AML-193 (cell line): ENCODE measurements at regions not wholly inside any gene's neighbourhood (a gene's known extent, or its start where the extent isn't known, plus 50 kb on each side); places are given as distances from the start of the nearest gene placed in this dataset.

Experiments
- DNase-seq, 2 experiments: peaks; one replicate each; lab custom pipeline; 2025; lab: John Stamatoyannopoulos, UW

DNA sequence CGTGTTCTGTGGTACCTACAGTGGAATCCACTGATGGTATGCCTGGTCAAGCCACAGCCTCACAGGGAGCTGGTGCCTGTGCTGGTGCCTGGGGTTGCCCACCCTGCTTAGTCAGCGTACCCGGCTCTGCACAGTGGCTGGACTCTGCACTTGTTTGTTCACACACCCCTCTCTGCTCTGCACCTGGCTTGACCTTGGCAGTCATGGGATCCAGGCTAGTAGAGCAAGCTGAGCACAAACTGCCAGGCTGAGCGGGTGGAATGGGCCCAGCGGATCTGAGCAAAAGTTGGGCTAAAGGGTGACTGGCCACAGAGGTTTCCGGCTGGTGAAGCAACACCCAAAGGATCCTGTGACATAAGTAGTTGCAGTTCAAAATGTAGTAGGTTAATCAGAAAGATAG is 163.5 kb downstream of the CDH19 start:
- DNase-seq = no peak

DNA sequence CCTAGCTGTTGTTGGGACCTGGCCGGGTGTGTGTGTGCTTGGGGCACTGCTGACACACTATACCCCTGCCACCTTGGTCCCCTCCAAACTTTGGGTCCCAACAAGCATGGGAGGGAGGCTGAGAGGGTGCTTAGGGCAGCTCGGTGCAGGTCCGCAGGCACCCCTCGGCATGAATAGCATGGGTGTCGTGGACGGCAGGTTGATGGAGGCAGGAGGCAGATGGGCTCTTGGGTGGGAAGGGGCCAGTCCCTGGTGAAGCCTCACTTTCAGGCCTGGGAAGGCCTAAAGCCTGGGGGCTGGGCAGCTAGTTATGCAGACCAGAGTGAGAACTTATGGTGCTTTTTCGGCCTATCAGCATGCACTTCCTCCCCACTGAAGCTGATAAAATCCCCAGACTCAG is 164.2 kb downstream of the CDH19 start:
- DNase-seq = no peak

DNA sequence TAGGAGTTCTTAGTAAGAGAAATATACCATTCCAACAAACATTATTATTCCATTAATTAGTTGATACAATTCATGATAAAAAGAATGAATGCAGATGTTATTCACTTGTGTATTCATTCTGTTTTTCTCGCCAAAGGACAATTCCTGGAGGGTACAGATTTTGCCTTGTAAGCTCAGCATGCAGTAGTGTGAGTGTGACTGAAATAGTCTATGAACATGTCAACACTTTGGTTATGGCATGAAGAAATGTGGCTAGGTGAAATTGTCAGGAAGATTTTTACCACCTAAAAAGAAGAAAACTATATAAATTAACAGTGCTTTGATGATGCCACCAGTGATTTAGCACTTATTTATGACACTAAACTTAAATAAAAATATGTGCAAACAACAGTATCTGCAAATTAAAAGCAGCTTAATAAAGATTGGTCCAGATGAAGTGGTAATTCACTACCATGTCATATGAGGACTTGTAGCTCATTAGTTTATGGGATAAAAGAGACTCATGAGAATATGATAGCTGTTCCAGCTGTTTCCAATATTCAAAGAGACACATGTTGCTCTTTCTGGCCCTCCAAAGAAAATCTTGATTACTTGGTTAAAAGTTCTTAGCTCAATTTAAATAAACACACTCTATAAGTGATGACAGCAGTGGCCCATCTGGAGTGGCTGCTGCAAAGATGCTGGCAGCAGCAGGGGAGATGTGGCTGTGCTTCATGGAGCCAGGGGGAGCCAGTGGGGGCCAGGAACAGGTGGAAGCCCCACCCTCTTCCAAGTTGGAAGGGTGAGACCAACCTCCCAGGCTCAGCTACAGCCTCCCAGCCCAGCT is 165.0 kb downstream of the CDH19 start:
- DNase-seq = no peak

DNA sequence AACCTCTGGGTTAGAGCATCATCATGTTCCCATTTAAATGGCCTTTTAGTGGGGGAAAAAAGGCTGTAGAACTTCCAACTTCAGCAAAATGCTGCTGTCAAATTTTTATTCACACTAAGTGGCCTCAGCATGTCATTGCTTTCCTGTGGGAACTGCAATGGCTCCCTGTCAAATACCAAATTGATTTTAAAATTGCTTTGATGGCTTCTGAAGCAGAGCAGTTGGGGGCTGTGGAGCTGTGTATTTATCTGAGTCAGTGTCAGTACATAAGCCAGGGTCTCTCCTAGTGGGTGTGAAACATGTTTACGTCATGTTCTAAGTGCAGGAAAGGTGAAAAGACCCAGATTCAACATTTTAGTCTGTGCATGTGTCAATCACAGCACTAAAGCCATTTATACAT is 171.3 kb downstream of the CDH19 start:
- DNase-seq = no peak

DNA sequence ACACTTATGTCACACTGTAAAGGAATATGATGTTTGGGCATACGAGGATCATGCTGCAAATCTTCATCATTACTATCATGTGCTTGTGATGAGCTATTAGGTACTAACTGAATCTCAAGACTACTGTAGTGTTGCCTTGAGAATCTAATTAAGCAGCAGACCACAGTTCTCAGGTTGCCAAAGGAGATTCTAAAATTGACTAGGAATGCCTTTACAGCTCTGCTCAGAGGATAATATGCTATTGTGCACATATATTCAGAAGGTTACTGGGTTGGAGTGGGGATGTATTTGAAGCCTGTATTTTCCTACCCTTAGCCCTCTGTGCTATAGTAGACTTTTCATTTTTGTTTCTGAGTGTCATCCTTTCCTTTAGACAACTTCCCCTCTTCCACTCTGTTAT is 175.1 kb downstream of the CDH19 start:
- DNase-seq = no peak

DNA sequence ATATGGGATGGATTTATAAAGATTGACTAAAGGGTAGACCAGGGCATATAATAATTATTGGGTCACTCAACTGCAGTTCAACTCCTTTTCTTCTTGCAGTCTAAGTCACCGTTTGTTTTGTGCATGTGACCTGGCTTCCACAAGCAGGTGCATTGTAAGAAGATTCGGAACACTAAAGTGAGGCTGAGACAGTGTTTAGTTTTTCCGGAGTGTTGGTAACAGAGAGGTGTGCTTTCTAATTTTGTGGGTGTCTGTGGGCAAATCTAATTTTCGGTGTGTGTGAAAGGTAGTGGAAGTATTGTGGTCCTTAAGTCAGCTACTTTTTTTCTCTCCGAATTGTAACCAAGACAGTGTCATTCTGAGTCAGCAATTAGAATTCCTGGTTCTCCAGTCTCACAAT is 184.5 kb downstream of the CDH19 start:
- DNase-seq = no peak

DNA sequence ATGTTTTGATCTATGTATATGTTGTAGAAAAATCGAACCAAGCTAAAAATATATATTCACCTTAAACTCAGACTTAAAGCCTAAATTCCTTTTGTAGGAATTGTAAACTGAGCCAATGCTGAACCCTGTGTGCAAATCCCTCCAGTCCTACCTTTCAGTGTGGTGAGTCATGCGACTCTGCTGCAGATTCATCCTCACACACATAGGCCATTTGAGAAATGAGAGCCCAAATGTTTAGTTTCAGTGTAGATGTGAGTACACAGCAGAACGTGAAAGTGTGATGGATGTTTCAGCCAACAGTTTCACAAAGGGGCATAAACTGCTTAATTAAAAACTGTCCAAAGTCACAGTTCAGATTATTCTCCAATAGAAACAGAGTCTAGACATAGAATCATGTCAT is 193.2 kb downstream of the CDH19 start:
- DNase-seq = no peak

DNA sequence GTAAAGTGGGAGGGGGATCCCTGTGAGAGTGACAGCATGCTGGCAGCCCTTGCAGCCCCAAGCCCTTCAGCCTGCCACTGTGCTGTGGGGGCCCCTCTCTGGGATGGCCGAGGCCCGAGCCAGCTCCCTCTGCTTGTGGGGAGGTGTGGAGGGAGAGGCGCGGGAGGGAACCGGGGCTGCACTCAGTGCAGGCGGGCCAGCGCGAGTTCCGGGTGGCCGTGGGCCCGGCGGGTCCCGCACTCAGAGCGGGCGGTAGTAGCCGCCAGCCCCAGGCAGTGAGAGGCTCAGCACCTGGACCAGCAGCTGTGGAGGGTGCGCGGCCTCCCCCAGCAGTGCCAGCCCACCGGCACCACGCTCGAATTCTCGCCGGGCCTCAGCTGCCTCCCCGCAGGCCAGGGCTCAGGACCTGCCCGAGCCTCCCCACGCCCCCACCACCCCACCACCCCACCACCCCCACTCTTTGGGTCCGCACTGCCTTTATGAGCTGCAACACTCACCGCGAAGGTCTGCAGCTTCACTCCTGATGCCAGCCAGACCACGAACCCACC is 208.1 kb downstream of the CDH19 start:
- no peak for DNase-seq

DNA sequence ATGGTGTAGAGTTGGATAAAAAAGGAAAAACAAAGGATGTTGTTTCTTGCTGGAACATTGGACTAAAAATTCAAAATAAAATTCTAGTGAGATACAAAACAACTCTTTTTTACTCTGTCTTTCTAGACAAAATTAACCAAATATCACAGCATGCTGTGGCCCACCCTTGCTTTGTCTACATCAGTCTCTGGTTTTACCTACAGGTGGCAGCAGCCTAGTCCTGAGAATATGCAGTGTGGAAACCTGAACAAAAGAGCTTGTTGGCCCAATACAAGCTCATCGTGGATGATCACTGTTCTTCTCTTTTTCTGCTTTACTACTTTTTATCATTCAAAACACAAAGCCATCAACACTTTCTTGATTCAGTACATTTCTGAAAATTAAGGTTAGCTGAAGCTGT is 210.4 kb downstream of the CDH19 start:
- no peak for DNase-seq

DNA sequence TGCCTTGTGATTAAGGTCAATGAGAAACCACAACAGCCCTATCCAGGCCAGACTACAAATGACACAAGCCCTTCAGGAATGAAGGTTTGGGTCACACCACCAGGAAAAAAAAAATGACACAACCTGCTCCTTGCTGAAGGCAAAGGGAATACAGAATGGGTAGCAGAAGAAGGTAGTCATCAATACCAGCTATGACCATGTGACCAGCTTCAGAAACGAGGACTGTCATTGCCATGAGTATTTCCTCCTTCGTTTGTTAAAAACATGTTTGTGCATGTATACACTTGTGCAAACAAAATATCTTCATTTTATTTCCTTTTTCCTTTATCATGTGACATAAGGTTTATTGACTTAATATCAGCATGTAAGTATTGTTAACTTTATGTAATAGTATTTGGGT is 226.6 kb downstream of the CDH19 start:
- DNase-seq = no peak

DNA sequence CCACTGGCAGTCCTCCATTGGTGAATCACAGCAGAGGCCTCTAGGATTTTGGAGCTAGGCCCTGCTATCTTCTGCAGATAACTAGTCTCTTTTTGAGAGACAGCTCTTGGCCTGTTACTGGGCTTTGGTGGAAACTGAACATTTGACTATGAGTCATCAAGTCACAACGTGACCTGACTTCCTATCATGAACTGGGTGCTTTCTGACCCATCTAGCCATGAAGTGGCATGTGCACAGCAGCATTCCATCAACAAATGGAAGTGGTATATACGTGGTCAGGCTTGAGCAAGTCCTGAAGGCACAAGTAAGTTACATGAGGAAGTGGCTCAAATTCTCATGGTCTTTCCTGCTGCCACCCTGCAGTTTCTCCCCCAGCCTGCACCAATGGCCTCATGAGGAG is 228.5 kb downstream of the CDH19 start:
- peak; percentile 2 to 5 for DNase-seq

DNA sequence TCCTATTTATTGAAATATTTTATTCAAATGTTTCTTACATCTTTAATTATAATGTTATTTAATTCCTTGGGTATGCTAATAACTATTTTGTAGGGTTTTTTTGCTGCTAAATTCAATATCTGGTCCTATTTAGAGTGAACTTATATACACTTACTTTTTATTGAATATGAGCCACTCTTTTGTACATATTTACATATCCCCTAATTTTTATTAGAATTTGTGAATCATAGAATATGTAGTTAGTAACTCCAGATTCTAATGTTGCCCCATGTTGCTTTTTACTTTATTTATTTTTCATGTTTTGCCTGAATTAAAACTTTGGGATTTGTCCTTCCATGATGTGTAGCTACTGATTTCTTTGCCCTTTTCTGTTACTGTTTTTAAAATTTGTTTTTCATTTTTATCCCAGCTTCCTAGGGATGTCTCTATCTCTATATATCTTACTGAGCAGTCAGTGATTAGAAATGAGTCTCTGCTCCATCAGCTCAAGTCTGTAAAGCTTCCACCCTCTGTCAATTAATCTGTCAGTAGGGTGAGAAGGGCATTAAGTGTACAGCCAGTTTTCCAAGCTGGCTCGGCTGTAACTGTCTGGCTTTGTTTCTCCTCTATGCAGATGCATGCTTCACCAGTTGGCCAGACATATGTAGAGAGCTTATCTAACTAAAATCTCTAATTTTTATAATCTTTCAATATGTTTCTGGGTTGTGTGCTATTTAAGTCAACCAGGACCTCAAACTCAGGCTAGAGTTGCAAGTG is 256.9 kb downstream of the CDH19 start:
- no peak for DNase-seq

DNA sequence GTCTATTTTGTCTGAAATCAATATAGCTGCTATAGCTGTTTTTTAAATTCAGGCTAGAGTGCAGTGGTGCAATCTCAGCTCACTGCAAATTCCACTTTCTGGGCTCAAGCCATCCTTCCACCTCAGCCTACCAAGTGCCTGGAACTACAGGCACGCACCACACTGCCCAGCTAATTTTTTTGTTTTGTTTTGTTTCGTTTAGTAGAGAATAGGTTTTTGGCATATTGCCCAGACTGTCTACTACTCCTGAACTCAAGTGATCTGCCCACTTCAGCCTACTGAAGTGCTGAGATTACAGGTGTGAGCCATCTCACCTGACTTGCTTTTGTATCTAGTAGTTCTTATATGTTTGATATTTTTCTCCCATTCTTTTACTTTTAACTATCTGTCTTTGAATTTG is 259.7 kb downstream of the CDH19 start:
- no peak for DNase-seq

DNA sequence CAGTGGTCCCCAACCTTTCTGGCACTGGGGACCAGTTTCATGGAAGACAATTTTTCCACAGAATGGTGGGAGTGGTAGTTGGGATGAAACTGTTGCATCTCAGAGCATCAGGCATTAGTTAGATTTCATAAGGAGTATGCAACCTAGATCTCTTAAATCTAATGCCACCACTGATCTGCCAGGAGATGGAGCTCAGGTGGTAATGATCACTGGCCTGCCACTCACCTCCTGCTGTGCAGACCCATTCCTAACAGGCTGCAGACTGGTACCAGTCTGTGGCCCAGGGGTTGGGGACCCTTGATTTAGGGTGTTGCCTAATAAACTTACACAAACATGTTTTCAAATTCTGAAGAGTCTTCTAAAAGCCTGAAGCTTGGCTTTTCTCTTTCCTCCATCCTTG is 261.3 kb downstream of the CDH19 start:
- DNase-seq = no peak

DNA sequence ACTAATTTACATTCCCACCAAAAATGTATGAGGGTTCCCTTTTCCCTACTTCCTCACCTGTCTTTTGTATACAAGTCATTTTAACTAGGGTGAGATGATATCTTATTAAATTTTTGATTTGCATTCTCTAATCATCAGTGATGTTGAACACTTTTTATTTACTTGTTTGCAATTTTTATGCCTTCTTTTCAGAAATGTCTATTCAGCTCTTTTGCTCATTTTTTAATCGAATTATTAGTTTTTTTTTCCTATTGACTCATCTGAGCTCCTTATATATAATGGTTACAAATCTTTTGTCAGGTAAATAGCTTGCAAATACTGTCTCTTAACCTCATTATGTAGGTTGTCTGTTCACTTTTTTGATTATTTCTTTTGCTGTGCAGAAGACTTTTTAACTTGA is 269.4 kb downstream of the CDH19 start:
- no peak for DNase-seq

DNA sequence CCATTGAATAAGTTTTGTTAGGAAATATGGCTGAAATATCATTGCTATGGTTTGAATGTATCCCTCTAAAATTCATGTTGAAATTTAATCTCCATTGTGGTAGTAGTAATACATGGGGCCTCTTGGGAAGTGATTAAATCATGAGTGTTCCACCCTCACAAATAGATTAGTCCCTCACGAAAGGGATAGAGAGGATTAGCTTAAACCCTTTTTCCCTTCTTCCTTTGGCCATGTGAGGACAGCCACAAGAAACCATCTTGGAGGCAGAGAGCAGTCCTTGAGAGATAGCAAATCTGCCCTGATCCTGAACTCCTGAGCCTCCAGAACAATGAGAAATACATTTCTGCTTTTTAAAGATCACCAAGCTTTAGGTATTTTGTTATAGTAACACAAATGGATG is 274.2 kb downstream of the CDH19 start:
- DNase-seq = no peak

DNA sequence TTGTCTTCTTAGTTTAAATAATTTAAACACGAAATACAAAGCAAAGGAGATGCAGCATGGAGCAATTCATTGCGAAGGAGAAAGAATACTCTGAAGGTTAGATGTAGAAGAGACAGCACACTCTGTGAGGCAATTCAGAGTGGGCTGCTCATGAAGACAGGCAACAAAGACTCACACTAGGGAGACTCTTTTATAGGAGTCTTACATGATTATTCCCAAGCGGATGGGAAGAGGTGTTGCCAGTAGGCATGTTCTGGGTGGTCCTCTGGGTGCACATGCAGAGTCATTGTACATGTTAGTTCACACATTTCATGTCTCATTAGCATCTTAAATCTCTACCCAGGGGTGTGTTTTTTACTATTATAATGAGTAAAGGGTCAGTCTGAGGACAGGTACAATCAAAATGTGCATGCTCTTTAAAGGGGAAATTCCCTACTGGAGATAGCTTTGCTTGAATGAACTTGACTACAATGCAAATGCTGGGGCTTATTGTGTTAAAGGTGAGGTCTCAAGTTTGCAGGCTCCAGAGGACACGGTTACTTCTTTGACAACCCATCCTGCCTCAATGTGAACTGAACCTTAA is 275.5 kb downstream of the CDH19 start:
- DNase-seq = no peak

DNA sequence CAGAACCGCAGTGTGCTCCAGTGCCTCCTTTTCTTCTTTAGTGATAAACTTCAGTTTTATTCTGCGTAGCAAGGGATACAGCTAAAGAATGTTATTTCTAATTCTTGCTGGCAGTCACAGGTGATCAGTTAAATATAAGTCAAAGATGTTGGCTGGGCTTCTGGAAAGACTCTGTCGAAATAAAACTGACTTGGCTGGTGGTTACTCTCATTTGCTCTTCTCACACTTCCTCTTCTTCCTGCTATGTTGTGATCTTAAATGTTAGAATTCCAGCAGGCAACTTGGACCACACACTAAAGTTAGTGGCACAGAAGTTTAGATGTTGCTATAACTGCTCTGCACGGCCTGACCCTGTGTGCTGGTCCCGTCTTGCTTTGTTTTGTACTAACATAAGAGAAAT is 278.6 kb downstream of the CDH19 start:
- DNase-seq = no peak

DNA sequence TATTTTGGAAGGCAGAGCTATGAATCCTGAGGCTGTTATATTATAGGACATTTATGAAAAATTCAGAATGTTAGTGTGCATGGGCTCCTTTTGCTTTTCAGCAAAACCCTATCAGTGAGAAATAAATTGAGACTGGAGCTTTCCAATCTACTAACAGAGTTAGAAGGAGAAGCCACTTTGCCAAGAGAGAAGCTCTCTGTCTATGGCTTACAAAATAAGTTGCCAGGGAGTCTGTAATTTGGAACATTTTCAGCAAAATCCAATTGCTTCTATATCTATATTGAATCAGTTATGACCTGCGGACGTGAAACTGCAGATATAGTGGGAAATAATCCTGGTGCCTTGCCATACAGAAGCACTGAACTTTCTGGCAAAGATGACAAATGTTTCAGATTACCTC is 279.3 kb downstream of the CDH19 start:
- DNase-seq = no peak

DNA sequence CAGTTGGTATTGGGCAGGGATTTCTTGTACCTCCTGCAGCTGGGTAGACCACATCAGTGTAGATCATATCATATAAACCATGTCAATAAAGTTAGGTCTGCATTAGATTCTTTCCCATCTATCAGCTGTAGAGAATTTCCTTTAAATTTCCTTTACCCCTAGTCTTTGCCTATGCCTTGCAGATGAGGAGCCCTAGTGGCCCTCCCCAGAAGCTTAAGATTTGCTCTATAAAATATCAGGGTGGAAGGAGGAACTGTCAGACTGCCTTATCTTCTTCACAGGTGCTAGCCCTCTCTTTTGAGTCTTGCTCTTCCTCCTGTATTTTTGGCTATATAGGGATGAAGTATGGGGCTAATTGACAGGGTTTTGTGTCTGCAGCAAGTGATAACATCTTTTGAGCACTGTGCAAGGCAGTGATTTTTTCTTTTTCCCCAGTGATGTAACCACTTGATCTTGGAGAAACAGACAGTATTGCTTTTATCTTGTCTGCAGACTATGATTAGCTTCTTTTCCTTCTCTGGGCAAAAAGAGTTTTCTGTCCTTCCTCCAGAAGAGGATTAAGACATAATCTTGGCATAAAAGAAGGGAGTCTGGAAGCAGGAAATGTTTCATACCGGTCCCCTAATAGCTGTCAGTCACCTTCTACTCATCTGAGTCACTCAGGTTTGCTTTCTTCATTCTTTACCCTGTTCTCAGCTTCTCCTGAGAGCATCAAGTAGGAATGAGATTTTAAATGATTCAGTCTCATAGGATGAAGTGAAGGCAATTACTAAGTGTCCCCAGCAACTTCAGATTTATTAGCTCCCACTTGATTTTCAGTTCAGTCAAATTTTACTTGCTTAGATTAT is 286.4 kb downstream of the CDH19 start:
- DNase-seq = no peak

DNA sequence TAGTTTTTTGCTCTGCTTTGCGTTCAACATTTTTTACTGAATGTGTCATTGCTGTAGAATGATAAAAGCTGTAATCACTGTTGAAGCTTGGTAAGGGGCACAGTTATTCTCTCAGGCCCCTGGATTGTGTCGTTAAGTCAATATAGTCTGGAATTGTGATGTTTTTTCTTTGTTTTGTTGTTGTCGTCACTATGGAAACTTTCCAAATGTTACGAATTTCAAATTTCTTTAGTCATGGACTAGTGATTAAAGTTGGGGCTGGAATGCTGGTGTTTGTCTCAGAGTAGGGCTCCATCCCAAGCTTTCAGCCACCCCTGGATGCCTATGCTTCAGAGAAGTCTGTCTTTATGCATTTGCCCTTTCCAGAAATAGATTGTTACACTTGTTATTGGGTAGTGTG is 287.2 kb downstream of the CDH19 start:
- DNase-seq = no peak

DNA sequence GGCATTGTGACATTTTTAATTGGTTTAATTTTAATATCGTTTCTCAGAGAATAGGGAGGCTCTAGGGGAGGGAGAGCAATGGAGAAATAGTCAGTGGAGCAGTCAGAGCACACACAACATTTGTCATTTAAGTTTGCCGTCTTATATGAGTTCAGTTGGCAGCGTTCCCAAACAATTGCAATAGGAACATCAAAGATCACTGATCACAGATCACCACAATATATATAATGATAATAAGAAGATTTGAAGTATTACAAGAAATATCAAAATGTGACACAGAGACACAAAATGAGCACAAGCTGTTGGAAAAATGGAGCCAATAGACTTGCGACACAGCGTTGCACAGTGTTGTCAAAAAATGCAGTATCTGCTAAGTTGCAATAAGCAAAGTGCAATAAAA is 303.7 kb downstream of the CDH19 start:
- DNase-seq = no peak
